WI38 (cell line): ENCODE measurements at regions not wholly inside any gene's neighbourhood (a gene's known extent, or its start where the extent isn't known, plus 50 kb on each side); places are given as distances from the start of the nearest gene placed in this dataset.

Experiments used
- H3K4me3 ChIP-seq: 2 replicates; pipeline ENCODE4 v1.5.1; 2011; ENCODE audit warnings: low read depth, mild to moderate bottlenecking, control low read depth, low read length
- CTCF ChIP-seq: IDR thresholded peaks from 2 replicates; pipeline ENCODE4 v1.5.1; 2012; ENCODE audit warnings: low read depth, mild to moderate bottlenecking, control low read depth, low read length

GRCh38 chr4:159014859-159015258, 88.0 kb upstream of the RAPGEF2 start:
- no peak for TF ChIP-seq CTCF
- H3K4me3 ChIP-seq, result no peak overlapping the region

- H3K4me3 ChIP-seq, result no peak overlapping the region
- no peak for TF ChIP-seq CTCF
These were observed 87.0 kb upstream of the RAPGEF2 start for GRCh38 chr4:159015841-159016240.

GRCh38 chr4:159016593-159017024, 86.3 kb upstream of the RAPGEF2 start:
- H3K4me3 ChIP-seq, result no peak overlapping the region
- TF ChIP-seq CTCF, result no peak

GRCh38 chr4:159017323-159018026, 85.4 kb upstream of the RAPGEF2 start:
- no peak for TF ChIP-seq CTCF
- H3K4me3 ChIP-seq, result no peak overlapping the region

- no peak overlapping the region for H3K4me3 ChIP-seq
- TF ChIP-seq CTCF, result no peak
These were observed 84.7 kb upstream of the RAPGEF2 start for GRCh38 chr4:159018062-159018629.

- H3K4me3 ChIP-seq, result no peak overlapping the region
- no peak for TF ChIP-seq CTCF
These were observed 83.5 kb upstream of the RAPGEF2 start for GRCh38 chr4:159019356-159019755.

GRCh38 chr4:159021597-159022385, 81.1 kb upstream of the RAPGEF2 start:
- TF ChIP-seq CTCF, result no peak
- no peak overlapping the region for H3K4me3 ChIP-seq
